AG08395 (cell line): ENCODE measurements at regions not wholly inside any gene's neighbourhood (a gene's known extent, or its start where the extent isn't known, plus 50 kb on each side); places are given as distances from the start of the nearest gene placed in this dataset.

Experiments used
- DNase-seq: peaks from one replicate; pipeline ENCODE4 v3.0.0; 2012; ENCODE audit warnings: mixed read lengths, low spot score

DNA sequence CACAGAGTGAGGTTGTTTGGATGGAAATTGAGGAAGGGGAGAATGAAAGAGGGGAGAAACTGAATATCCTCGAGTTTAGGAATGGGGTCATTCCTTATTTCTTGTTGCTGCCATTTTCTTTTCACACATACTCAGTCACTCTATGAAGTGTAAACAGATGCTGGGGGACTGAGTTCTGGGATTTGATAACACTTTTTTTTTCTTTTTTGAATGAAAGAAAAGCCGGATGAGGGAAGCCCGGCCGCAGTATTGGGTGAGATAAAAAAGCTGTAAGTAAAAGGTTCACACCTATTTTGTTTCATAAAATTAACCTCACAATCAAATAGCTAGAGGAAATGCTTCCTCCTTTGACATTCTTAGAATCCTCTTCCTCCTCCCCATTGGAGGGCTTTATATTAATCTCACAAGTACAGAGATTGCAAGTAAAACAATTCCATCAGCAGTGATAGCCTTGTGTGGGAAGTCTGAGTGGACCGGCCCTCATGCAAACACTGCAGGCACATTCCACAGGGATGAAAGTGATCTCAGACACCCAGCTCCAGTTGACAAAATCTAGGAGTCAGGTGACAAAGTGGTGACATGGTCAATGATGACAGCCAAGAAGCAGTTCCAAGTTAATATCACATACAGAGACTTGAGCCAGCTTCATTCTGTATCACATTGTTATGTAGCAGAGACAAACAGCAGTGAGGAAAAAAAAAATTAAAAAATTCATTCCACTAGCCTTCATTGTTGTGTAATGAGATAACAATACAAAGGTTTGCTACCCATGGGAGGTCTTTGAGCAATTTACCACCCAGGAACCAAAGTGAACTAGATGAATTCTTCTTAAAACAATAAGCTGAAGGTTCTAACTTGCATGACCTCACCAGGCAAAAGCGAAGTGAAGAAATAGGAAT is 391.1 kb upstream of the HSF2 start:
- DNase-seq = peak; percentile 54

DNA sequence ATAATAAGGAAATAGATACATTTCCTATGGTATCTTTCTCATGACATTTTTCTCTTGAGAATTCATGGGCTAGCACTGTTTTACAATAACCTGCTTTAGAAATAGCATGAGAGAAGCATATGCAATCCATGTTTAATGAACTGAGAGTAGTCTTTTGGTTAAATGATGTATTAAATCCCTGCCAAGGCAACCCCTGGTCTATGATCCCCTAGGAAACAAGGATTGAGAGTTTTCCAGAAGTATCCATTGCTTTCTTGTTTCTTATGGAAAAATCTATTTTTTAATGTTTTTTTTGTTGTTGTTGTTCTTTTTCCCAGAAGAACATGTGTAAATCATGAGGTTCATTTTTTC is 390.5 kb upstream of the HSF2 start:
- no peak for DNase-seq

DNA sequence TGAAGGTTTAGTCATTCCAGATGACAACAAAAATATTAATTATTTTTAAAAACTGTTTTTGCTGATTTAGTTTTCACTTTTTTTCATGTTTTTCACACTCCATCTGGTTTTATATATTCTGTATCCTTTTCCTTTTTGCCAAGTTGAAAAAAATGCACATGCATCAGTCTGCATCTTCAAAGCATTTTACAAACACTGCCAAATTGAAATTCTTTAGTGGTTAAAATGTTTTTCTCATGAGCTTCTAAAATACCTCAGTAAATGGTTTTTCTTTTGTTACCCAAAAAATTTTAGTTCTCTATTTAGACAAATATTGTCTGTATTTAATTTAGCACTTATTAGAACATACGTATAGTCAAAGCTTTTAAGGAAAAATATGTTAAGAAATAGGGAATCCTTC is 386.9 kb upstream of the HSF2 start:
- DNase-seq = peak; percentile 44

DNA sequence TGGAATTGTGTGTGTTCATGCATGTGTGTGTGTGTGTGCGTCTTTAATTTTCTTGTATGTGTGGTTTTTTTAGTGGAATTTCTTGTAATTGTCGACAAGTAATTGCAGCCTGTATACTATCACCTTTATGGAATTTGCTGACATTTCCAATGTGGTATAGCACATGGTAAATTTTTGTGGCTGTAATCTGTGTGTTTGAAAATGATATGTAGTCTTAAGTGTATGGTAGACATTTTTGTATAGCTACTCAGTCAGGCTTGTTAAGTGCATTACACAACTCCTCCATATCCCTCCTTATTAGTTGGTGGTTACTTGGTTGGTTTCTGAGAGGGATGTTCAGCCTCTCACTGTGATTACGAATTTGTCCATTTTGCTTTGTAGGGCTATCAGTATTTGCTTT is 384.5 kb upstream of the HSF2 start:
- DNase-seq = peak; percentile 53

DNA sequence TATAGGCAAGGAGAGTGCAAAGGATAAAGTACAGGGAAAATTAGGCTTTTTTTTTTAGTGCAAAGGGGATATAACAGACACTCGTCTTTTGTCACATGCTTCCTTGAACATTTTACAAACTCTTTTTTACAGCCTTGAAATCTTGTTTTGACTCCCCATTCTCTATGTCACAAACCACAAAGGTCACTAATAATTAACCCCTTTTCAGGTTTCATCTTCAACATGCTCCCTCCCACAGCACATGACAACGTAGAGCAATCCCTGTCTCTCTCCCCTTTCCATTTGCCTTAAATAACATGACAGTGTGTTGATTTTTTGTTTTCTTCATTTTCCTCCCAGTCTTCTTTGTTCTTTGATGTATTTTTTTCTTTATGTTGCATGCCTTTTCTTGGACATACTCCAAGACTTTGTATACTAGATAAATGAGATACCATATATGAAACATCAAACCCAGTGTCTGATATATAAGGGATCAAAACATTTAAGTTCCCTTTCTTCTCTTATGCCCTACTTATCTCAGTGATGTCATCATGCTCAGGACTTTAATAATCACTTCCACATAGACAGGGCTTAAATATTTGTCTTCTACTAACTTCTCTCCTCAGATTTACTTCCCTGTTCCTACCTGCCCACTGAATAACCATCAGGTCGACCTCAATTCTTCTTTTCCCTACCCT is 378.7 kb upstream of the HSF2 start:
- DNase-seq = no peak

DNA sequence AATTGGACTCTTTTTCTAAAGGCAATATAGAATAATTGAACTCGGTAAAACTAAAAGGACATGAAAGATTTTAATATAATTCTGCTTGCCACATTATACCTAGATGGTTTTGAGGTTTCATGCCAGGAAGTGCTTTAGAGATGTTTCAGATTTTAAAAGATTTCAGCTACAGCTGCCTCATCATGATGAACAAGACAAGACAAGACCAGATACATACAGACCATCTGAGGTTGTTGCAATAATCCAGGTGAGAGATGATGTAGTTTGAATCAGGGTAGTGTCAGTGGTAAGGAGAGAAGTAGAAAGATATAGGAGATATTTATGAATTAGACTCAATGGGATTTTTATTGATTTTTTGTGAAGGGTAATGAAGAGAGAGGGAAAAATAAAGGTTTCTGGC is 374.3 kb upstream of the HSF2 start:
- DNase-seq = no peak

DNA sequence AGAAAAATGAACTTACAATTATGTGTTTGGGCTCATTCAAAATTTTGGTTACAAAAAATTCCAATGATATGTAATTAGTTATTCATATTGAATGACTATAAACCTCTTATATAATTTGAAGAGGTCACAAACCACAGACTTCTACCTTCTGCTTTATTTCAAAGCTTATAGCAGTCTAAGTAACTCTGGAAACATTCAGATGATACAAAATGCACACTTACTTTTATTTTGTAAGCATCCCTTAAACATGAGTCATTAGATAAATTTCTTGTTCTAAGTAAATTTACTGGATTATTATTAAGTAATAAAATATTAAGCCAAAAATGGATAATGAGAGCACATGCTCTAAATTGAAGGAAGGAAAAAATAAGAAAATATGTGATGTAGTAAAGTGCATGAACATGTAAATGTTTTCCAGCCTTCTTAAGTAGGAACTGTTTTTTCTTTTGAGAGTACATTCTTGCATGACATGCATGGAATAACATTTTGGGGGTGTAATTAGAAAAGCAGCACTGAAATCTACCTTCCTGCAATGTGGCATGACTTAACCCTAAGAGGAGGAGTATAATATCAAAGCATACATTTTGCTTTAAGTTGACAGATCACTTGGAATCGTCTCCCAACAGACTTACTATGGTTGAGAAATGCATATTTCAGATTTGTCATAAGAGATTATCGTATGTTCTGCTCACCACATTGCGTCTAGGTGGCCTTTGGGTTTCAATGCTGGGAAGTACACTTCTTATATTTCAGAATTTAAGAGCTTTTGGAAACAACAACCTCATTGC is 372.7 kb upstream of the HSF2 start:
- DNase-seq = no peak

DNA sequence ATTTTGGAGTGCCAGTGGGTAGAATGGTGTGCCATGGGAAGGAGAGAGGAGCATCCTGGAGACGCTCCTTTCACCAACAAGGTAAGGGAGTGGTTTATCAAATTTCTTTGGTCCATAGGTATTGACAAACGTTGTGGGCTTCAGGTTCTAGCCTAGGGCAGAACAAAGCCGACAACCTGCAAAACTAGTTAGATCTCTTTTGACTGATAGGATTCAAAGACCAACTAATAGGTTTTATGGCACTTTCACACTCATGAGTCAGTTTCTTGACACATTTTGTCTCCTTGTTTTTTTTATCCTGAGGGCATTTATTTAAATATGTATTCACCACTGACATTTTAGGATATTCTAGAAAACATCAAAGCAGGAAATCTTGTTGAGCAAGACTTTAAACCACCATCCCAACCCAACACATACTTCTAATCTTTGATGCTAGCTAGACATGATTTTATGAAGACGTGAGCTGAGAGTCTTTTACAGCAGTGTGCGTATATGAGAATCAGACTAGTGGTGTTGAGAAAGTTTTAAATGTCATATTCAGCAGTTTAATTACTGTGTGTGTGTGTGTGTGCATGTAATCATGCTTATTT is 370.4 kb upstream of the HSF2 start:
- DNase-seq = no peak

DNA sequence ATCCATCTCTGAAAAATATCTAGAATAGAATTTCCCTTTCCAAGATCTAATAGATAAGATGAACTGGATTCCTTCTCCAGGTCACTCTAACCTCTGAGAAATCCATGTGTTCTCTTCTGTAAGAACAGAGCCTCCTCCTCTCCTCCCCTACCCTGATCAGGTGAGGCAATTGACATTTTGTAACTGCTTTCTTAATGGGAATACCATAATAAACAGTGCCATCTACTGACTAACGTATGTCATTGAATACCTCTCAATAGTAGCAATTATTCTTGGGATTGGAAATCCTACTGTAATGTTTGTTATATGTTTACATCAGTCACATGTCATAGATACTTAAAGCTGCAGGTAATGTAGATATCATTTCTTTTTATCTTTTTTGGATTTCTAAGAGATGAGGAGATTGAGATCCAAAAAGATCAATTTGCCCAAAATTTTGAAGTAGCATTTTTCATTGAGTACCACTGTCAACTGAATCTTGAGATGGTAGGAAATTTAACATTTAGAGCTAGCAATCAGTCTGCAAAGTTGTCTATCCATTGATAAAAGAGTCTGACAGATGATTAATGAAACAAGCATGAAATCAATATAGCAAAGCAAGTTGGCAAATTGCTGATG is 365.8 kb upstream of the HSF2 start:
- peak; percentile 70 for DNase-seq

DNA sequence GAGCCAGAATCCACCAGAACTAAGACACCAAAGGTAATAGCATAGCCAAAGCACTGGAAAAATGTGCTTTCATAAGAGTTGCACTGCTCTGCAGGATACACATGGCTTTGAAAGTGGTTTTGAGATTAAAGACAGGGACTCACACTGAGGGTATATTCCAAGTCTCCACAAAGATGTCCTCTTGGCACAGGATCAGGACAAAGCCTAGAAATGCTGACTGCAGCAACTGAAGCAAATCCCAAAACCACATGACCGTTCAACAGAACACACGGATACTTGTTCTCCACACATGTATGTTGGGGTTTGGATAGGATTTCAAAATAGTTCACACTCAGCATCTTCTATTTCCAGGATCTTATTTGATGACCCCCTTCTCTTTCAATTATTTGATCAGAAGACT is 364.3 kb upstream of the HSF2 start:
- no peak for DNase-seq

DNA sequence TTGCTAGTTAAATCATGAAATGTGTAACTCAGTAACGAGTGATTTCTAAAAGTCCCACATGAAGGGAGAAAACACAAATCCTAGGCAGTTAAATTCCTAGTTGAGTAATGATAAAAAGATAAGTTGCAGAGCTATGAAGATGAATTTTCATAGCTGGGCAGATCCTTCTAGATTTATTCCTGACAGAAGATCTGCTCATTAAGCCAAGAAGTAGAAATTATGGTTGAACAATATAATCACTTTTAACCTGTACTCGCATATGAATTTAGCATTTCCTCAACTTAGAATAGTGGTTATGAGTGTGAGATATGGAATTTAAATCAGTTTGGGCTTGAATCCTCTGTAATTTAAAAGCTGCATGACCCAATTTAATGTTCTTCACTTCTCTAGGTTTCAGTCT is 359.2 kb upstream of the HSF2 start:
- DNase-seq = no peak

DNA sequence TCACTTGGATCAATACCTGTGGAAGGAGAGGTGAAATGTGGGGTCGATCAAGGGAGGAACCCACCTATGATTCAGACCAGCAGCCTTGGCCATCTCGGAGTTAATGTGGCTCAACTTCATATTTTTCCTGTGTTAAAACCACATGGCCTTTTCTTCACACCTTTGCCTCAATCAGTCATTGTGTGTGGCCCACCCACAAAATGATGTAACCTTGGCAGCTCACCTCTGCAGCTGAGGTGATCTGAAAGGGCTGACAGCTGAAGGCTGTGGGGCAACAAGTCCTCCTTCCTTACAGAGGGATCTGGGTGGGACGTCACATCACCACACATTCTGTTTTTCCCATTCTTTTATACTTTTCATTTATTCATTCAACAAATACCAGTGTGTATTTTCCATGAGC is 357.1 kb upstream of the HSF2 start:
- DNase-seq = no peak

DNA sequence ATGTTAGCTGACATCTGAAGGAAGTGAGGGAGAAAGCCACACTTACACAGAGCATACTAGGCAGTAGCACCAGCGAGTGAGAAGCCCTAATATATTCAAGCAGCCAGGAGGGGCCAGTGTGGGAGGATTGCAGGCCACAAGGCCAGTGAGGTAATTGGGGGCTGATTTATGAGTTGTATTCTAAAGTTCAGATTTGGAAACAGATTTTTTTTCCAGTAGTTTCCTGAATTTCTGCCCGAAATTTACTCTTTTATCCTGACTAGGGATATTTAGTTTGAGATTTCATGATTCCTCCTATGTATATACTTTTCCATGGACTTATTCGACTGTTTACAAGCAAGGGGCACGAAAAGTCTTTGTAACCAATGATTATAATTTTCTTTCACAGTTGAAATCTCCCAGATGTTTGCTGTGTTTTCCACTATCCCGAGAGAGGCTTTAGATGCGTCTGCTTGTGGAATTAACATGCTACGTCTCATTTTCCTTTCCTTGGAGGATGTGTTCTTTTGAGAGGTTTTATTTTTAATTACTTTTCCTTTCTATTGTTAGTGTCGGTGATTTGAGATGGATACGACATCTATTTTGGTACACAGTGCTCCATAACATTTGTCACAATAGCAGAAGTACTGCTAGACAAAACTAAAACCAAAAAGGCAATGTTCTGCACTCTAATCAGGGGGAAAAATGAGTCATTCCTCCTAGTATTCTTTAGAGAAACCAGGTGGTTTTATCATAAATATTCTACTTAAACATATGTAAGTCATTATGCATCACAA is 356.3 kb upstream of the HSF2 start:
- DNase-seq = peak; percentile 31

DNA sequence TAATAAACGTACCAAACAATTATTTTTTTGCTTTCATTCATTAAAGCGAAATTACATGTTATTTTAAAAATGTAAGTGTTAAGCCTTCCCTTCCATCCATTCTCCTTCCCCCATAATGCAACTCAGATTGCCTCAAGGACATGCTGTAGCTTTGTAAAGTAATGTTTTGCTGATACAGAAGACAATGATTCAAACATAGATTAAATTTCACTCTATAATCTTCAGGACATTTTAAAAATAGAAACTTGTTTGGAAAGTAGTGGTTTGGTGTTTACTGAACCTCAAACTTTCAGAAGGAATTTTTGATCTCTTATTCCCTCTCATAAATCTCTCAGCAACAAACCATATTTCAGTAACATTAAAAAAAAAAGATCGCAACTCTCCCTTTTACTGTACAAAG is 350.9 kb upstream of the HSF2 start:
- DNase-seq = peak; percentile 9

DNA sequence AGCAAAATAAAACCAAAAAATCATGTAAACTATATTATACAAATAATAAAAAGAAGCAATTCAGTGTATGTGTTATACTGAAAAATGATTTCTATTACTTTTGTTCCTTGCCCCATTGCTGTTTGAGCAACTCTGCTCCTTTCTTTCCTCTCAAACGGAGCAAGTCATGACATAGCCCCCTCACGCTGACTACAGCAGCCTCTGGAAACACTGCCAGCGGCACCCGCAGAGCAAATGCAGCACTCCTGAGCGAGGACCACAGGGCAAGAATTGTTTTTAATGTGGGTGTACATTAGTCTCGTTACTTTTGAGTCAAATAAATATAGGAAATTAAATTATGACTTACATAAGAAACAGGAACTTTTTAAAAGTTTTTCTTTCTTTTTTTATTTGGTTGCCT is 350.1 kb upstream of the HSF2 start:
- DNase-seq = peak; percentile 36

DNA sequence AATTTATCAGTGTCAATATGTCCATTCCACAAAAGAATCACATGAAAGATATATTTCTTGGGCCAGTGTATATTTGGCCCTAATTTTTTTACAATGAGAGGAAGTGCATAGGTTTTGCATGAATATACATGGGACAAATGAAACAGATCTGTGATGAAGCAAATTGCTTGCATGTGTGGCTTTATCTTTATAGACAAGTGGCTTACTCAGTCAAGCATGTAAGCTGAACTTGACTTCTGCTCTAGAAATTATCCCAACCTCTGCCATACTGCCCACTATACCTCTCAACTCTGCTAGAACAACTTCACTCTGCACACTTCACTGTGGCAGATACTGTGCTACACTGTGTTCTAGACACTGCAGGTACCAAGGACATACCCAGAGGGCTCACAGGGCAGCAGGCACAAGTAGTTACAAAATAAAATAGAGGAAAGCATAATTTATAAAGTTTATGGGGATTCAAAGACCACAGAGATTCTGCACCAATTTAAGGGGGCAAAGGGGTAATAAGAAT is 349.2 kb upstream of the HSF2 start:
- DNase-seq = no peak

DNA sequence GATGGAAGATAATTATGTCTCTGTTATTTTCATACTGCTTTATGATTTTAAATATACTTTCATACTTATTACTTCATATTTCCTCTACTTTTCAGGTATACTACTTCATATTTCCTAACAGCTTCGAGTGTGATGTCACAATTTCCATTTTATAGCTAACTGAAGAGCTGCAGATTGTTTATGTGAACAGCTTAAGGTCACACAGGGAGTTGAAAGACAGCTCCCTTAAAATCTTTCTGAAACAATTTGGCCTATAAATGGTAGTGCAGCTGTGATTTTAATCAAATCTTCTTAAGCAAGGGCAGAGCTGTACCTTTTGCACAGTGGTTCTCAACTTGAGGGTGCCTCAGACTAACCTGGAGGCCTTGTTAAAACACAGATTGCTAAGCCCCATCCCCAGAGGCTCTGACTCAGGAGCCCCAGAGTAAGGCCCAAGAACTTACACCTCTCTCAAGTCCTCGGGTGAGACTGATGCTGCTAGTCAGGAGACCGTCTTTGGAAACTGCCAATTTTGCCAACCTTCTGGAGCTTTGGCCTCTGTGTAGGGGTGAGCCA is 347.0 kb upstream of the HSF2 start:
- DNase-seq = no peak

DNA sequence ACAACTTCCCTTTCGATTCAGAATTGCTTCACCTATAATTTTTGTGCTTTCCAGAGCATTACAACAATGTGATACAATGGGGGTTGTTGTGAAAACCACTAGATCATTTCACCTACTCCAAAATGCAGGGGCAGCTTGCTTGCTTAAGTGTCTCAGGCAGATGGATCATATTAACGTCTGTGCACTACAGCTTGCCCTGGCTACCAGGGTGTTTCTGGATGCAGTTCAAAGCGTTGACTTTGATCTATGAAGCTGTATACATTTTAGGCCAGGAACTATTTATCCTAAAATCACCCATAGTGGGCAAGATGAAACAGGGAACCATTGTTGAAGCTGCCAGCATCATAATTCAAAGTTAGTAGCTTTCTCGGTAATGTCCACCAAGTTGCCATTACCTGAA is 339.5 kb upstream of the HSF2 start:
- DNase-seq = no peak

DNA sequence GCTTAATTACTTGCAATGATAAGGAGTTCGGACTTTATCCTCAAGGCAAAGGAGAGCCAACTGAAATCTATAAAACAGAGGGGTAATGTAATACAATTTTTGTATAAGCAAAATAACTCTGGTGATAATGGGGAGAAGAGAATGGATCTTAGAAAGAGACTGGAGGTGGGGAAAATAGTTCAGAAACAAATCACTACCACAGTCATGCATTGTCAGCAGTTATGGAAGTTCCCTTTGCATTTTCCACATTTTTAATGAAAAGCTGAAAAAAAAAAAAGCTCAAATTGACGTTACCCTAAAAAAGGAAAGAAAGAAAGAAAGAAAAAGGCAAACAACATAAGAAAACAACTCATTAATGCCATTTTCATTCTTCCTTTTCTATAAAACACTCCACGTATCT is 337.6 kb upstream of the HSF2 start:
- DNase-seq = no peak

DNA sequence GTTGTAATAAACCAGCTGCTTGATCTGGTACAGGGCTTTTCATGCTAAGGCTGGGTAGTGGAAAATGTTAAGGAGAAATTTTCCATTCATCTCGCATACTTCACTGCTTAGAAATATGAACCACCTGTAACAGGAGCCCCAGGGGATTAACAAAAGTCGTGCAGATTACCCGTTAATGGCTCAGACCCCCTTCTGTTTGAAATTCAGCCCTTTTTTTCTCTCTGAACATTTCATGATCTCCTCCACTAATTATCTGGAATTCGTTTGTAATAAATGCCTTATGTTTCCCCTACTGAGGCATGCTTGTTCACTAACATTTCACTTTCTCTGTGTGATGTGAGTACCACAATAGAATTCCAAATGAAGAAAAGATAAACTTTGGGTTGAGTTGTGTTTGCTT is 336.4 kb upstream of the HSF2 start:
- no peak for DNase-seq

DNA sequence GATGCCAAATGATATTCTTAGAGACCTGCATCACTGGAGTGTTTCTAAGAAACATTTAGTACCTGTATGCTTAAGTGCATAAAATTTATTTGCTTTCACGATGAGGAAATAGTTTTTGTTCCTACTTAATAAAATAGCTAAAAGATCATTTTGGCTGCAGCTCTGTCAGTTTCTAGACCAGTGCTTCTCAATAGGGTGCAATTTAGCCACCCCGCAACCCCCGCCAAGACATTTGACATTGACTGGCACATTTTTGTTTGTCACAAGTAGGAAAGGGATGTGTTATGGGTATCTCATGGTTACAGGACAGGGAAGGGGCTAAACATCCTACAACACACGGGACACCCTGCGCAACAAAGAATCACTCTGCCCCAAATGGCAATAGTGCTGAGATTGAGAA is 335.7 kb upstream of the HSF2 start:
- DNase-seq = no peak
